CD4-positive, alpha-beta T cell treated with Interleukin-15 for 1 hour (primary cell): ENCODE measurements at regions not wholly inside any gene's neighbourhood (a gene's known extent, or its start where the extent isn't known, plus 50 kb on each side); places are given as distances from the start of the nearest gene placed in this dataset.

ENCODE experiments used
- DNase-seq: peaks from one replicate; pipeline ENCODE4 v3.0.0-alpha.2; 2020

- no peak for DNase-seq
These were observed 93.5 kb upstream of the STK39 start for GRCh38 chr2:168340931-168341330.

- no peak for DNase-seq
These were observed 96.2 kb upstream of the STK39 start for GRCh38 chr2:168343586-168343985.

GRCh38 chr2:168344706-168345105 is 97.3 kb upstream of the STK39 start:
- no peak for DNase-seq

- no peak for DNase-seq
These were observed 98.2 kb upstream of the STK39 start for GRCh38 chr2:168345601-168346000.

GRCh38 chr2:168346725-168347477 is 99.5 kb upstream of the STK39 start:
- DNase-seq, result peak; percentile 52

- DNase-seq, result no peak
These were observed 100.7 kb upstream of the STK39 start for GRCh38 chr2:168348076-168348475.

- DNase-seq, result no peak
These were observed 103.0 kb upstream of the STK39 start for GRCh38 chr2:168350380-168350779.

GRCh38 chr2:168353251-168353650 is 102.8 kb upstream of the CERS6 start:
- no peak for DNase-seq

GRCh38 chr2:168354499-168354898 is 101.6 kb upstream of the CERS6 start:
- no peak for DNase-seq

- DNase-seq, result no peak
These were observed 101.0 kb upstream of the CERS6 start for GRCh38 chr2:168355121-168355520.

- DNase-seq, result no peak
These were observed 100.1 kb upstream of the CERS6 start for GRCh38 chr2:168355779-168356476.

- no peak for DNase-seq
These were observed 99.6 kb upstream of the CERS6 start for GRCh38 chr2:168356477-168356835.

GRCh38 chr2:168357797-168358472 is 98.1 kb upstream of the CERS6 start:
- DNase-seq, result no peak

- DNase-seq, result no peak
These were observed 97.0 kb upstream of the CERS6 start for GRCh38 chr2:168359082-168359481.

- DNase-seq, result no peak
These were observed 92.6 kb upstream of the CERS6 start for GRCh38 chr2:168363347-168364092.

- no peak for DNase-seq
These were observed 90.9 kb upstream of the CERS6 start for GRCh38 chr2:168365094-168365621.

GRCh38 chr2:168369031-168369430 is 87.0 kb upstream of the CERS6 start:
- DNase-seq, result no peak

- DNase-seq, result no peak
These were observed 84.6 kb upstream of the CERS6 start for GRCh38 chr2:168371273-168372019.

GRCh38 chr2:168373468-168373867 is 82.6 kb upstream of the CERS6 start:
- no peak for DNase-seq

- DNase-seq, result no peak
These were observed 80.8 kb upstream of the CERS6 start for GRCh38 chr2:168375195-168375798.

- DNase-seq, result peak; percentile 31
These were observed 77.0 kb upstream of the CERS6 start for GRCh38 chr2:168378960-168379669.
